A673 (cell line): ENCODE measurements at regions not wholly inside any gene's neighbourhood (a gene's known extent, or its start where the extent isn't known, plus 50 kb on each side); places are given as distances from the start of the nearest gene placed in this dataset.

Experiments used
- CTCF ChIP-seq: fragments of 300-800, 200-600 bp; sonication (generic); conservative IDR thresholded peaks from 2 replicates; pipeline ENCODE4 v1.5.1; 2017; ENCODE audit warnings: low read depth, mild to moderate bottlenecking, antibody characterized with exemption, low read length, moderate library complexity, mixed read lengths
- EZH2 ChIP-seq: fragments of 200-600 bp; sonication (generic); IDR thresholded peaks from 2 replicates; pipeline ENCODE4 v1.6.1; 2017; ENCODE audit warnings: borderline replicate concordance, low read depth, mild to moderate bottlenecking, mixed read lengths, antibody characterized with exemption, low read length; ENCODE audit not compliant: poor library complexity, severe bottlenecking

DNA sequence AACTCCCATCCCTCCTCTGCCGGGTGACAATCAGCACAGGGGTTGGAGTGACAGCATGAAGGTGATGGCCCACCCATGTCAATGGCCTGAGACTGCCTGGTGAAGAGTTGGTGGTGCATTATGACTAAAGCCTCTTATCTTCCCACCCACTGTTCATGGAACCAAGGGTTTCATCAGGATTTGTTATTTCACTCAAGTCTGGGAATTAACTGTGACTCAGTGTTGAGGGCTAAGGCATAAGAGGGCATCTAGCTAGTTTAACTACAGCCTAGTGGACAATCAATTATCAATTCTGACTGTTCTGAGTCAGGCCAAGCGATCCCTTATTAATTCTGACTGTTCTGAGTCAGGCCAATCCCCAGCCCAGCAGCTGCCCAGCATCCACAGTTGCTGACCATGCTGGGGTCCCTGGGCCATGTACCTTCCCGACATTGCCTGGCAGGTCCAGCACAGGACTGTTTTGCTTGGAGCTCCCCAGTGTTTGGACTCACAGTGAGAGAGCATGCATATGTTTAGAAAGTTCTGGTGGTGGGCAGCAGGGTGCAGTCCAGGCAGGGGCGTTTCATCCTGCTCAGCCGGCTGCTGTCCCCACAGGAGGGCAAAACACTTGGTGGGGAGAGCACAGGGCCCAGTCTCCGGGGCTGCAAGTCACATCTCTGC, 65.5 kb downstream of the RASL11A start:
- no peak for TF ChIP-seq CTCF
- no peak for TF ChIP-seq EZH2
